Activated CD8-positive, alpha-beta memory T cell treated with anti-CD3 and anti-CD28 coated beads, Interleukin-2, amount 50 U/mL, for 1 hour (primary cell): ENCODE measurements at regions not wholly inside any gene's neighbourhood (a gene's known extent, or its start where the extent isn't known, plus 50 kb on each side); places are given as distances from the start of the nearest gene placed in this dataset.

Experiments
- DNase-seq: peaks from one replicate; pipeline ENCODE4 v3.0.0-alpha.2; 2020; ENCODE audit errors: extremely low read depth

DNA sequence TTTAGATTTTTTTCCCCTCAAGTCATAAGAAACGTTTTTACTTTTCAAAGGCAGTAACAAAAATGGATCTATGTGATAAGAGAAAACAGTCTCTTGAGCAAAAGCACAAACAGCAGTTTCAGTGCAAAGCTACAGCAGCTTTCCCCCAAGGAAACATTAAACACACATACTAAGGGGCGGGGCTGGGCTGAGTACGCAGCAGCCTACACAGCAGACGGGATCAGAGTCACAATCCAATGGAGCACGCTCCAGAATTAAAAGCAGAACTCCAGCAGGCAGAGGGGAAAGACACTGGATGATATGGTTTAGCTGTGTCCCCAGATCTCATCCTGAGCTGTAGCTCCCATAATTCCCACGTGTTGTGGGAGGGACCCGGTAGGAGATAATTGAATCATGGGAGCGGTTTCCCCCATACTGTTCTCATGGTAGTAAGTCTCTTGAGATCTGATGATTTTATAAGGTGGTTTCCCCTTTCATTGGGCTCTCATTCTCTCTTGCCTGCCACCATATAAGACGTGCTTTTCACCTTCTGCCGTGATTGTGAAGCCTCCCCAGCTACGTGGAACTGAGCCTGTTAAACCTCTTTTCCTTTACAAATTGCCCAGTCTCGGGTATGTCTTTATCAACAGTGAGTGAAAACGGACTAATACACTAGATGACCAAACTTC is 116.2 kb upstream of the SLCO3A1 start:
- no peak for DNase-seq

DNA sequence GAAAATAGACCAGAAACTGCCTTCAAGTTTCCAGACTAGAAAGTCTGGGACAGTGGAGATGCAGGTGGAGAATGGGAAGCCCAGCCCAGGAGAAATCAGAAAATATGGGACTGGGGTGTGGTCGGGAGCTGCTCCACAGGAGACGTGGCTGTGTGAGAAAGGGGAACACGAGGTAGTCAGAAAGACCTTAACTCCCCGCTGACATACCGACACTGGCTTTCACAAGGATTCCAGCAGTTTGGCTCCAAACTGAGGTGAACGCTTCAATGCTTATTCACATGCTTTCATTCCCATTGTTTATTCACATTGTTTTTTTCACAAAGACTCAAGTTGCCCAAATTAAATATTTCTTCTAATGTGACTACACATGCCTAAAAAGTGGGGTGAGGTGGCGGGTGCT is 111.5 kb upstream of the SLCO3A1 start:
- no peak for DNase-seq

DNA sequence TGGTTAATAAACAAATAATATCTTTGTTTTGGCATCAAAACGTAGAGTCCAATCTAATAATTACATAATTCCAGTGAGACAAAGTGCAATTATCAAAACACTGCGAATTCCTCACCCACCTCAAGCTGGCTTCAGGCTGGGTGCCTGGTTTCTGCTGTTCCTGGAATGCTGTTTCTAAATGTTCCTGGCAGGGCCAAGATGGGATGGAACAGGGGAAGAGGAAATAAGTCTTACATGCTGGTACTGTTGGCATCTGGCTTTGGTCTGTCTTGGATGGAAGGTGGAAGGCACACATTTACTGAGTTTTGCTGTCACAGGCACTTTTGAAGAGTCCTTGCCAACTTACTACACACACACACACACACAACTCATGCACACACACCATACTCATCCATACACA is 101.9 kb upstream of the SLCO3A1 start:
- no peak for DNase-seq

DNA sequence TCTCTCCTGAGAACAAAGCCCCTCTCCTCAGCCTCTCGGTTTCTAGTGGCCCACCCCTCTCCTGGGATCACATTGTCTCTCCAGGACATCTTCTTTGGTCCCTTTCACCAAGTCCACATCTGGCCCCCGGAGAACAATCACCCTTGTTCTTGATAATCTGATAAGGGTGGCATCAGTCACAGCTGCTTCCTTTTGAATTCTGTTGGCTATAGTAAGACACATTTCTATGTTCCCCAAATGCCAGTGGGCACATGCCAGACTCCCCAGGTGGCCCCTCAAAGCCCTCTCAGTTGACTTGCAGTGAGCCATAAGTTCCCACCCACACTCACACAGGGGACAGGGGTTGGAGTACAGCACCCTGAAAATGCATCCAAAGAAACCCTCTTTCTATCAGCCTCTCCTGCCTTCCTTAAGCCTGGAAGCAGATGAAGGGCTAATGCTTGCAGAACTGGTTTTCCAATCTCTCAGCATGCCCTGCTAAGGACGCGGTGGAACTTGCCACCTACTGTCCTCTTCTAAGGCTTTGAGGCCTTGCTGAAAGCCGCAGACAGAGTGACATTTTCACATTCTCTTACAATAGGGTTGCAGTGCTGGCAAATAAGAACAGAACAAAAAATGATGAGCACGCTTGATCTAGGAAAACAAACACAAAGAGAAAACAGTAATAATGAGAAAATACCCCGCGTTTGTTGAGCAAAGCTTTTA is 101.3 kb upstream of the SLCO3A1 start:
- no peak for DNase-seq

DNA sequence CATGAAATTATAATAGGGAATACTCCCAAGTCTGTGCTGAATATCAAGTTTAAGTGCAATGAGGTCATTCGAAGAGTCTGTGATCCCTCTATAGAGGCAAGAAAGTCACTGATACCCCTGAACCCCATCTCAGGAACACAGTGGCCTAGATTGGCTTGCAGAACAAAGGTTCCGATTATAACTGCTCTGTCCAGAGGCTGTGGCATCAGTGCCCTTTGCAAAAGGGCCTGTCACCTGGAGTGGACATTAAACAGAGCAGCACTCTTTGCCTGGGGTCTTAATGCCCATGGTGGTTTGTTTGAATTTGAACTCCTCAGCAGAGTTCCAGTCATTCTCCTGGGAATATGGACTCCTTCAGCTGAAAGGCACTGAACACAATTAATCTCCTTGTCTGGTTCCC is 93.9 kb upstream of the SLCO3A1 start:
- DNase-seq = no peak

DNA sequence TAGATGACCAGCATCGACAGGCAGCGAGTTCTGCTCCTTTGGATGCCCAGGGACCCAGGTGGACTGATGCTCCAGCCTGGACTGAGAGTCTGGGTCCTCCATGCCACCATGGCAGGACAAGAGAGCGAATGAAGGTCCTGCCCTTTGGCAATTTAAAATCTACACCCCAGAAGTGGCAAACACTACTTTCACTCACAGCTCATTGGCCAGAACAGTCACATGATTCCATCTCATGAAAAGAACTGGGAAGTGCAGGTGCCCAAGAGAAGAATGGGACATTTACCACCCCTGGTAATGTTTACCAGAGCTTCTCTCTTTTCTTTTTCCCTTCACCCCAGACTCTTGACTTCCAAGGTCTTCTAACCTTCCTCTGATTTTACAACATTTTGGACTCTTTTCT is 87.8 kb upstream of the SLCO3A1 start:
- no peak for DNase-seq

DNA sequence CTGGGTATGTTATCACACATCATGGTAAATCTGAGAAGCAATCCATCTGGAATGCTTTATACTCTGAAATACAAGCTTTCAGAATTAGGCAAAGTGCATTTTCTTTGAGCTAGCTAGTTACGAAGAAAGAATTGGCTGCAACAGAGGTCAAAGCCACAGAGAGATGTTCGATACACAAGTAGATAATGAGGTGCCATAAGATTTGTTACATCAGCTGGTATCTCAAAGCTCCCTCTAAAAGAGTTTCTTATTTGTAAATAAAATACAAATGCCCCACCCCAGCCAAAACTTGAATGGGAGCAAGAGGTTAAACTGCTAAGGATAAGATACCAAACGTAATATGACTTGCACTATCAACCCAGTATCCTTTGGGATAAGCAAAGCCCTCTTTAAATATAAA is 84.0 kb upstream of the SLCO3A1 start:
- no peak for DNase-seq

DNA sequence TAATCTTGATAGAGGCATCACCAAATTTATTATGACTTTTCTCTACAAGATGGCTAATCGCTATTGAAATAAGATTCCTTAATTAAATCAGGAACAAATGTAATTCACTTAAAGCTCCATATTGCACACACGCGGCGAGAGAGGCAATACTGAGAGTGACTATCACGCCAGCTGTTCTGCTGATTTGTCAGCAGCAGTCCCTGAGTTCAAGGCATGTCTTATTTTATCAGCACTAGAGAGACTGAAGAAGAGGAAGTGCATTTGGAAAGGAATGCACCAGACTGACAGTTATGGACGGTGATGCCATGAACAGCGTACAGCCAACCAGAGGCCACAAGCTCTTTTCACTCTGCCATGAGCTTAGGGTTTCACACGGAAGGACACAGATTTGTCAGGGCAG is 83.6 kb upstream of the SLCO3A1 start:
- DNase-seq = no peak

DNA sequence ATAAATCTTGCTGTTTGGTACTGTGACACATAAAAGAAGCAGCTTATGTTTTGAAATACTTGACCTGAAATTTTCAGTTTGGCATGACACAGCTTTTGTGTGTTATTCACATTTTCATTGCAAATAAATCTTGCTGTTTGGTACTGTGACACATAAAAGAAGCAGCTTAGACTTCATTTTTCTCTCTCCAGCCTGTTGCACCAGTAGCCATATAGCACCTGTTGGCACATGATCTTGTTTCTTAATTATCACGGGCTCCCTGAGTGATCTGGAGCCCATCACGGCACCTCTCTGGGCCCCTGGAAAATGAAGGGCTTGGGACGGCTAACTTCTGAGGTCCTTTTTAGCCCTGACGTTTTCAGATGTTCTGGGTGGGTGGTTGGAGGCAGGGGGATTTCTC is 77.4 kb upstream of the SLCO3A1 start:
- DNase-seq = no peak

DNA sequence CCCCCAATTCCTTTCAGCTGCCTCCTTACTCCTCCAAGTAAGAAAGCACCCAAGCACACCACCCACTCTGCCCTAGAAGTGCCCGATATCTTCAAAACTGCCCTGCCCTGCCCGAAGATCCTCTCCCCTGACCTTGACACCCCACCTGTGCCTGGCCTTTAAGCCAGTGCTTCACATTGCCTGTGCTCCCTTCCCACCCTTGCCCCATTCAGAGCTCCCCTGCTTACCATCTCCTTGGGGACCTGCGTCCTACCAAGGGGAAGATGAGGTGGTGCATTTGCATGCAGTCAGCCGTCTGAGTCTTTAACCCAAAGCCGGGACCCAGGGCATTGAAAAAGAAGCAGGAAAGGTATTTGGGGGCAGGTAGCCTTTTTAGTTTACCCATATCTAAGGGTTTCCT is 73.5 kb upstream of the SLCO3A1 start:
- no peak for DNase-seq

DNA sequence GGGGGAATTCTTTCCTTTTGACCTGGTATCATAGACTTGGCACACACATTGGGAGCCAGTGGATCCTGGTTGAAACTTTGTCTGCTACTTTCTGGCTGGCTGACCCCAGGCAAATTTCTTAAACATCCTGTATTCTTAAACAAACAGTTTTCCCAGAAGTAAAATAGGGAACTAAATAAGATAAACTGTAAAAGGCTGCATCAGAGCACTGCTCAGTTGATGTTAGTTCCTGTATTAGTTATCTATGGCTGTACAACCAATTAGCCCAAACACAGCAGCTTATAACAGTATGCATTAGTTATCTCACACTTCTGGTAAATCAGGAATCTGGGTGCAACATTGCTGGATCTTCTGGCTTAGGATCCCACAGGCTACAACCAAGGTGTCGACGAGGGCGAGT is 73.1 kb upstream of the SLCO3A1 start:
- DNase-seq = no peak

DNA sequence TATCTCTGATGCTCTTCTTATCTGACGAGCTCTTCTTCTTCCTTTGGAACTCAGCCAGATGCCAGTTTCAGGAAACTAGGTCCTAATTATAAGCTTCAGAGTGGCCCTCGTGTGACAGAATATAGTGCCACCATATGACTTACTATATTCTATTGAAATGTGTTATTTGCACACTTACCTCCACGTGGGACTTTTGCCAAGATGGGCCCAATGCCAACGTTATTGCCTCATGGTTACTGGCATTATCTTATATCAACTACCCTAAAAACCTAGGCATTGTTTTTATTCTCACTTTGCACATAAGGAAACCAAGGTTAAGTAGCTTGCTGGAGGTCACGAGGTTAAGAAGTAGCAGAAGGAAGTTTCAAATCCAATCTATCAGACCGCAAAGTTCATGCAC is 71.3 kb upstream of the SLCO3A1 start:
- no peak for DNase-seq

DNA sequence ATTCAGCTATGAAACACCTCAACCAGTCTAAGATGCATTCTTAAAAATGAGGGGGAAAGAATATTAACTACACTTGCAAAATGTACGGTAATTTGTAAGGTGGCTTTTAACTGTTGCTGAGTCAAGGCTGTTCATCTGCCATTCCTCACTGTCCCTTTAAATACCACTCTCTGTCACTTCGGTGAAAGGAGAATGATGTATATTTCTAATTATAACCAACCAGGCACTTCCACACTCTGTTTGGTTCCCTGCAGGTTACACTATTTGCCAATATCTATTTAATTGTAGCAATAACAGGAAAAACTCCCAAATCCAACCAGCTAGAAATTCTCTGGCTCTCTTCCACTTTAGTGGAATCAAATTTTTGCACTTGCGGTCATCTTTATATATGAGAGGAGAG is 70.5 kb upstream of the SLCO3A1 start:
- DNase-seq = no peak

DNA sequence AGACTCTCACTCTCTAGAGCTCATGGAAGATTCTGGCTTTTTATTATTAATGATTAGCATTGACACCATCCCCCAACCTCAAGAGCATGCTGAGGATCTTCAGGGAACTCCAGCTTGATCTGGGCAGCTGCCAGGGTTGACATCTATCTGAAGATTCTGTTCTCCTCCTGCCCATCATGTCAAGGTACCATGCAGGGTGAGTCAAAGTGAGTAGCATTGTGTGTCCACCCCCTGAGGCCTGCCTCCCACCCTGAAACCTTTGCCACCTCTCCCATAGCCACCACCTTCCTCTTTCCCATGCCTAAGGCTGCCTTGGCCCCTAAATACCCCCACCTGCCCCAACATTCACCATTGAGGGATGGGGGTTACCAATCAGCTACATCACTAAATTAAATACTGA is 70.1 kb upstream of the SLCO3A1 start:
- no peak for DNase-seq

DNA sequence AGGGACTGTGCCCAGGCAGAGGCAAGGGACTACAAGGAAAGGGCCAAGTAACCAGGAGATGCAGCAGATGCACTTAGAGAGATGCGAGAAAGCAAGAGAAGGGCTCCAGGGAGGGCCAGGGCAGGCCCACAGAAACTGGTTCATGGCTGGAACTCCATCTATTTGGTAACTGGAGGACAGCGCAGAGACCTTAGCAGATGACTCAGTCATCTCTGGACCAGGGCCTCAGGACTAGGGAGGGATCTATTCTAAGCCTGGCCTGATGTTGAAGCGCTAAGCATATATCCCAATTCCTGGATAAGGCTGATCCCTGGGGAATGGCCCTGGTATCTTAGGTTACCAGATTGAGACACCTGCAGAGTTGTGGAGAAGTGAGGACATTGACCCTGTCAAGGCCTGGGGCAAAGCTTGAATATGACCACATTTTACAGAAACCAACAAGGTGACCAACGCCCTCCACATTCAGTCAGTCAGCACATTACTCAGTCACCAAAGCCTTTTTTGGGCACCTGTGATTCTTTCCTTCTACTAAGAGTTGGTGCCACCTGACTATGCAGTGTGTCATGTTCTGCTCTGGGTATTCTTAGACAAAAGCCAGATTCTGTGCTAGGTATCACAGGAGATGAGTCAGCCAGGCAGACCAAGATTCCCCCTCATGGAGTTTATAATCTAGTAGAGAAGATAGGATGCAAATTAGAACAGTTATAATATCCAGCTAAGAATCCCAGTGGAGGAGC is 68.4 kb upstream of the SLCO3A1 start:
- DNase-seq = no peak

DNA sequence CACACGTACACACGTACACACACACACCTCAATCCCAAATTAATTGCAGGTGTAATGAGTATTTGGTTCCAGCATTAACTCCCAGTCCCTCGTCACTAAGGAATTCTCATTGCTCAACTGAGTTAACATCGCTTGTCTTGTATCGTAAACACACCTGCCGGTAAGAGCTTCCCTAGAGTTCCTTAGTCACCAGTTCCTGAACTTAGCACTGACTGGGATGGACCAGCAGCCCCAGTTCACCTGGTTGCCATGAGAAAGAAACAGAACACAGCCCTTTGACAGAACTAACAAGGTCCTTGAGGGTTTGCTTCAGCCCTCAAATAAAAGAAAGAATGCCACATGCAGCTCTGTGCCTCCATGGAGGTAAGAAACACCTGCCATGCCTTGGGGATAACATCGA is 66.3 kb upstream of the SLCO3A1 start:
- DNase-seq = no peak

DNA sequence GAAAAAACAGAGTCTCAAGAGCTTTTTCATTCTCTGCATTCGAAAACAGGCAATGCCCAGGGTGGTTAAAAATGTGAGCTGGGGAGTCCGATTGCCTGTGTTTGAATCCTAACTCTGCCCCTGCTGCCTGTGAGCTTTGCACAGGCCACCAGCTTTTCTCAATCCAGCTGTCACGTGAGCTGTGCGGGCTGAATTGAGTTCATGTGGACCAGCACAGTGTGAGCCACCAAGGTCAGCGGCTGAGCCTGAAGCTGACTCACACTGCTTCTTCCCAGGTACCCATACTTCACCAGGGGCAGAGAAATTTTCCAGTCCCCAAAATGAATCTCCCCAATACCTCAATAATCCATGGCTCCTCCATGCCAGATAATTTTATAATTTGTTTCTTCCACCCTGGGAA is 64.4 kb upstream of the SLCO3A1 start:
- DNase-seq = no peak

DNA sequence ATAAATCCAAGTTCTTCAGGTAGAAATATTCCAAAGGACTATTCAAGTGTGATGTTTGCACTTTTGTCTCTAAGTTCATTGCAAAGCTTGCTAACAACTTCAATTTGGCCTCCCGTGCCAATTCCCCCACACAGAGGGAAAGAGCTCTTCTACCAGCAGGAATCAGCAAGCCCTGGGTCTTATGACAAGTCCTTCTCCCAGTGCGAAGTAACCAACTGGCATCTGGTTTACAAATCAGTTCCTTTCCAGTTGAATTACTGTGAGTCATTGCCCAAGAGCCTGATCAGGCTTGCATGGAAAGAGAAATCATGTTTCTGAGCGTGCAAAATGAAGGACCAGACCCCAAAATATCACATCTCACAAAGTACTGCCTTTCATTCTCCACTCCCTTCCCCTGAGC is 62.7 kb upstream of the SLCO3A1 start:
- DNase-seq = no peak

DNA sequence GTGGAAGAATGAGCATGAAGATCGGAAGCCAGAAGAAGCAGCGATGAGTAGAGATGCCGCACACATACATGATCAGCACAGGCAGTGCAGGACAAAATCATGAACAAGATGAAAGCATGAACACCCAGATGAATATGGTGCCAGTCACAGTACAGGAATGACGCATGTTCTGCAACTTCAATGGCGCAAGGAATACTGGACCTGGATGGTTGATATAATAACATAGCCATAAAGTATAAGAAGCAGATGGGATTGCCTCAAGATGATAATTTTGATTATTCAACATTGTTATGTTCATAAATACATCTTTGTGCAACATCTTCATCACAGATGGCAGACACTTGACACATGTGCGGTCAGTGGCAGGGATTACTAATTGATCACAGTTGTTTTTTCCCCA is 59.7 kb upstream of the SLCO3A1 start:
- no peak for DNase-seq

DNA sequence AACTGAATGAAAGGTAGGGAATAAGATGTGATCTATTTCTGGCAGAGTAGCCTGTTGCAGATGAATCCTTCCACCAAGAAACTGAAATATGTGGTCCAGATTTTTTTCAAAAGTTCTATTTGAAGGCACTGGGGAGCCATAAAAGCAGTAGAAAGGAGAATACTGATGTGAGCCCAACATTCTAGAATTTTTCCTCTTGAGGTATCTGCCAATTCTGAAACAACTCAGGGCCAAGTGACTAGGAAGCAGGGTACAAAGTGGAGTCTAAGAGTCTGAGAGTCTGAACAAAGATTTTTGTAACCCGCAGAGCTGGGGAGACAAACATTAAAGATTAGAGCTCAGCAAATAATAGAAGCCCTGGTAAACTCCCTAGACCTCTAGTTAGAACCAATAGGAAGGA is 58.3 kb upstream of the SLCO3A1 start:
- no peak for DNase-seq

DNA sequence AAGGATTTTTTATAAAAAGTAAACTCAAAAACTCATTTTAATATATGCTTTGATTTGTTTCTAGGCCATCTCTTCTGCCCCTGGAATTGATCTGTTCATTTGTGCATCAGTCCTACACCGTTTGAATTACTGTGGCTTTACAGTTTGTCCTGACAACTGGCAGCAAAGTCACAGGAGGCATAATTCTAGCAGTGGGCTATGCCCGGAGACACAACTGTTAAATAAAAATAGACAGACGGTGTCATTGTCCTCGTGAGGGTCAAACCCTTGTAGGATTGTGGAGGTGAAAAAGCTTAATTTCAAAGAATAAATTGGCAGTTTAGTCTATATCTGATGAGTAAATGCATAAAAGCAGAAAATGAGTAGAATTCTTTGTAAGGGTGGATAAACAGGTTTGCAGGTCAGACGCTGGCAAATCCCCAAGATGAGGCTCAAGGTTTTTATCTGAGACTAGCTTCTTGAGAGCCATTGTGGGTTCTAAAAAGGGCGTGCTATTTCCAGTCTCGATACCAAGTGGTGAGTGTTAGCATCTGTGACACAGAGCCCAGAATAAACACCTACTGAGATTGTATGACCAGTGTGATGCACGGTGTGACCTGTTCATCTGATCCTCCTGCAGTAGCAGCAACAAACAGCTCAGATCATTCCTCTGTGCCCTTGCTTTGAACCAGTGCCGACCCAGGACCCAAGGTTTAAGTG is 51.5 kb upstream of the SLCO3A1 start:
- DNase-seq = no peak

DNA sequence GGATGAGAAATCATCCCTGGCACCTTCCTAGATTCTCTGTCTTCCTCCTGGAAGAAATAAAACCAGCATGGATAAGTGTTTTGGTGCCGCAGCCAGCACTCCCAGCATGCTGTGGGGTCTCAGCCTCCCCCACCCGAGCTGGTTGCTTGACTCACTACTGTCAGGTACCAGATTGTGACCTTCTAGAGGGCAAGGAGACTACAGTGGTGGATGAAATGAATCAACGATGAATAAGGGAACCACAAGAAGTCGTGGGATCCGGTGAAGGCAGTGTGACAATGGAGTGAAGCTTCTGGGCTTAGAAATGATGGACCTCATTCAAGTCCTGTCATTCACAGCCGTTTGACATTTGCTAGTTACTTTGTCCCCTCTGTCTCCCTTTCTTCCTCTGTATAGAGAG is 50.2 kb upstream of the SLCO3A1 start:
- DNase-seq = no peak
